ENCODE measurements at regions not wholly inside any gene's neighbourhood (a gene's known extent, or its start where the extent isn't known, plus 50 kb on each side); places are given as distances from the start of the nearest gene placed in this dataset.

DNA sequence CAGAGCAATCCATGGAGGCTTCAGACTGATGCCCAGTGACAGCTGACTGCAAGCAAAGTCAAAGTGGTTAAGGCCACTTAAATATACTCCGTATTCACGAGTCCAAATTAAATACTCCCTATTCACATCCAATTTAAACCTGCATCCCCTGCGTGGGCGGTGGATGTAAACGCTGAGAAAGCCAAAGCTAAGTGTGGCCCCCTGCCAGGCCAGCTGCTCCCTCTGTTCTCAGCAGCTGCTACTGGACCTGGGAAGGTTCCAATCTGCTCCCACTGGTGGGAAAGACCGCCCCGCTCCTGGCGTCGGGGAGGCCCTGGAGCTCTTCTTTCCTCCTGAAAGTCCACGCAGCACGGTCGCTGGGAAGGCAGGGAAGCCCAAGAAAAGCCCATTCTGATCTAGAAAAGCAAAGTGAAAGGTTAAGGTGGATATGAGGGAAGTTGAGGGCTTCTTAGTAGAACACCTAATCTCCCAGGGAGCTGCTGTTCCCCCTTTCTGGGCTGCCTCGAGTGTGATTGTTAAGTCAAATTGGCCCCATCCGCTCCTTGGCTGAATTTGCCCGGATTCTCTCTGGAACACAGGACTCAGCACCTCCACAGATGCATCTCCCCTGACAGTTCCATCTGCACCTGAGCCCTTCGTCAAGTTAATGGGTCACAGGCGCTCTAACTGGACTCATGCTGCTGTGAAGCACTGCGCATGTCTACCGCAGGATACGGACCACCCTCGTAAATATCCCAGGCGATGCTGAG, 205.5 kb downstream of the USP12 start:
- no peak for DNase-seq

DNA sequence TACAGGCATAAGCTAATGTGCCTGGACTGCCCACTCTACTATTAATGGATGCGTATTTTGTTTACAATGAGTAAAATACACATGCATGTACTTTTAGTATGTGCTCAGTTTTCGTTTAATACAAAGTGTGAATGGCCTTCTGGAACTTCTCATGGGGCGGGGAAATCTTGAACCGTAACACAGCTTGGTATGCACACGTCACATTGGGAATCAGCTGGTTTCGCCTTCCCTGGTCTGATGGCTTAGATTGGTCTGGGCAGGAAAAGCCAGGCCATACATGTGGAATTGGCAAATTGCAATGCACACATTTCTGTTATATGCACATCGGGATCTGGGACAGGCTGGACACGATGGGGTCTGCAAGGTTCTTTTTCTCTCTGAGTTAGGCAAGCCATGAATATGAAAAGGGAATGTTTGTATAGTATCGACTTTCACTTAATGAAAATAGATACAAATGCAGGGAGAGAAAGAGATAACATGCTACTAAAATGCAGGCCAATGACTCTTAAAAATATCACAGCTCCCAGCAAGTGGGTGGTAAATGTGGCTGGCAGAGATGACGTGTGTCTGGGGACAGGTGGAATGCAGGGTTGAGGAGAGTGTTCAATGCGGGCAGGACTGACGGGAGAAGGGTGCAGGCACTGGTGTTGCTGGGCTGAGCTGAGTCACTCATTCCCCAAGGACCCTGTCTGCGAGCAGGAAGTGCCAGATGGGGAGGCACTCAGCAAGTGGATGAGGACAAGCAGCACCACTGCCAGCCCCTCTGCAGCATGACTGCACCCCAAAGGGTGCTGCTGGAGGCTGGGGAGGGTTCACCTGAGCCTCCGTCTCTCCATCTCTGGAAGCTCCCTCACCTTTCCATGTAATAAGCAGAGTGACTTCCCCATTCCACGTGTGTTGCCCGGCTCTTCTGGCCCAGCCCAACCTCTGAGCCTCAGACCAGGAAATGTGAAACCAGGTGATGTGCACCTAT, 204.0 kb upstream of the GPR12 start:
- DNase-seq: no peak

DNA sequence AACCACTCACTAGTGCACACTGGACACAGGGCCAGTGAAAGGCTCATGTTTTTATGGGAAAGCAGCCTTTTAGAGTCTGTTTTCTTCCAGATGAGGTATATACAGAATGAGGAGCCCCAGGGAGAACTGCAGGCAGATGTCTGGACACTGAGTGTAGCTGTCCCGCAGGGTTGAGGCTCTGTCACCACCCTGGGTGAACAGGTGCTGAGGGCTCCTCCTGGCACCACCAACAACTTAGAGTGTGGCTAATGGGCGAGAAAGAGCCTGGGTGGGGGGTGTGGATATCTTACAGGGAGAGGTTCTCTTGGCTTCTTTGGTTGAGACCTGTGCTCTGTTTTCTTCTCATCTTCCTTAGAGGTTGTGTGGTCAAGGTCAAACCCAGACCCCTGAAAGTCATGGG, 202.1 kb upstream of the GPR12 start:
- no peak for DNase-seq

DNA sequence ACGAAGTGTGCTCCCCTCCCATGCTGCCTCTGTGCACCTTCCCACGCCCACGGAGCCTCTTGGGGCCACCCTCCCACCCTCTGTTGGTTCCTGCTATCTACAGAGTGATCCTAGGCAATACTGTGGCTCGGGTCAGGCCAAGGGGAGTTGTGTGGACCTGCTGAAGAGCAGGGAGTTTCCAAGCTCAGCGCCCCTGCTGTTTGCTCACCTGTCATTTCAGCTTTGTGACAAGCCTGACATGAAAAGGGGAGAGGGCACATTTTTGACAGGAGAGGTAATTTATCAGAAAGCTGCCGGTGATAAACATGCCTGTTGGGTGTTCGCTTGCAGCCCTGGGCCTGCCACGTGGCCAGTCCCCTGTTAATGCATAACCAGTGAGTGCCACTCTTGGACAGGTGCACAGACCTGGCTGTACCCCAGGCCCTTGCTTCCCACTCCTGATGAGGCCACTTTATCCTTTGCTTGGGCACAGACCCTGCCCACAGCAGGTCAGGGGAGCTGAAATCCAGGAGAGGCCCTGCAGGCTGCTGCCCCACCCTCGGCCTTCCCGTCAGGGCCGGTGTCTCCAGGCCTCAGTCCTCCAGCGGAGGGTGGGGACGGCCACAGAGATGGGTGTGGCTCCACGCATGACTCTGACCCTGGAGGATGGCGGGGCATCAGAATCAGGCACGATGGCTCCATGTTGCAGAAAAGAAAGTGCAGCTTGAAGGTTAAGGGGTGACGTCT, 201.5 kb upstream of the GPR12 start:
- no peak for DNase-seq

DNA sequence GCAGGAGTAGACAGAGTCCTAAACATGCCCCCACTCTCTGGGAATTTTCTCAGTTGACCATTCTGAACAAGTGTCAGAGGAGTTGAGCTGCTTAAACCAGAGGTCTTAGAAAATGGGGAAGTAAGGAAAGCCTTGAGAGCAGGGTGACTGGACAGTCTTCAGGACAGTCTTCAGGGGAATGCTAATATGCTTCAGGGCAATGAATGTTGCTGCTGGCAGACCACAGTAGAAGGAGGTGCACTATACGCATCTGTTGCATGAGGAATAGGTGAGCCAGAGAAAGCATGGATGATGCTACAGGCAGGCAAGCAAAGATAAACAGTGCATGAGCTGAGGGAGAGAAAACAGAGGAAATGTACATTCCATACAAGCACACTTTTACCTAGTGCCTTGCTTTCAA, 196.6 kb upstream of the GPR12 start:
- no peak for DNase-seq

DNA sequence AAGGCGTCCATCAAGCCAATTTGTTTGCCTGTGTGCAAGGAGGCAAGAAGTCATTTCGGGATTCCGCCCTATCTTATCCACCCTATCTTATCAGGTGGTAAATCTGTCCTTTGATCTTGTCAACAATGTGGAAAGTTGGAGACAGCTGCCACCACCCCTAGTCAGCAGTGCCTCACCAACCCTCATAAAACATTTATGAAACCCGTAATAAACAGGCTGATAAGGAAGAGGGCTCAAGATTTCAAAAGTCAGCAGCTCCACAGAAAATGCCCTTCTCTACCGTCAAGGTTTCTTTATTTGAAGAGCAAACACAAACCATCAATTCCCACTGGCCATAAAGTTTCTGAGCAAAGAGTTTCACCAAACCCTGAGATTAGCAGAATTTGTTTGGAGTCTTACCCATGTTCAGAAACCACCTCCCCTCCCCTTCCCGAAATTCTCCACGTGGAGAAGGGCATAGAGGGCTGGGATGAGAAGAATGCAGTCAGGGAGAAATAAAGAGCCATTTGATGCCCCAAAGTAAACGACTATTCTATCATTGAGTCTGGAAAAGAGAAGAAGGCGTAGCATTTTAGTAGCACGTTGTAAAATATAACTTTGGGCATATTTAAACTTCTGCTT, 196.0 kb upstream of the GPR12 start:
- DNase-seq: no peak

DNA sequence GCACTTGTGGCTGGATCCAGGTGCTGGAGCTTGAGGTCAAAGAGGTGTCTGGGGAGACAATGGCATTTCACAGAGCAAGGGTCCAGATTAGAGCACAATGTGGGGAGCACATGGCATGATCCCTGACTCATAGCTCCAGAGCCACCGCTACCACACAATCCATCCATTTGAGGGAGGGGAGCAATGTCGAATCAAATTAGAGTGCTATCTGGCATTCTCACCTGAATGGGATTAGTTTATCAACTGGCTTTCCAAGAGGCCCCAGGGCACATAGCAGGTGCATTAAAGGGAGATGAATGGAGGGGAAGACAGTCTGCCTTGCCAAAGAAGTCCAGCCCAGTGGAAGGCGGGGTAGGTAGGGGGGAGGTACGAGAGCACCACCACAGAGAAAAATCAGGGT, 194.4 kb upstream of the GPR12 start:
- no peak for DNase-seq

DNA sequence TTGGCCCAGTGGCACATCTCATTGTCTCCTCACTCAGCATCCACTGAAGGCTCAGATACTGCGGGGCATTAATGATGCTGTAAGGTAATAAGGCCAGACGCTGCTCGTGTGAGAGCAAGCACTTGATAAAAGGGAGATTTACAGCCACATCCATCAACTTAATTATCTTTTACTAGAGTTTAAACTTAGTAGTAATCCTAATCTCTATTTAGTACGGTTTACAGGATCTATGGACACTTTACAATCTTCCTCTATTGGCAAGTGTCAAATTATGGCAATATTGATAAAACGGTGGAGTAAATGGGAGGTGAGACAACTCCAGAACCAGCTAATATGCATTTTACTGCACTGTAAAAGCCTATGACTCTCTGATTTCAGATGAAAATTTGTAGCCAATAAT, 192.7 kb upstream of the GPR12 start:
- no peak for DNase-seq

DNA sequence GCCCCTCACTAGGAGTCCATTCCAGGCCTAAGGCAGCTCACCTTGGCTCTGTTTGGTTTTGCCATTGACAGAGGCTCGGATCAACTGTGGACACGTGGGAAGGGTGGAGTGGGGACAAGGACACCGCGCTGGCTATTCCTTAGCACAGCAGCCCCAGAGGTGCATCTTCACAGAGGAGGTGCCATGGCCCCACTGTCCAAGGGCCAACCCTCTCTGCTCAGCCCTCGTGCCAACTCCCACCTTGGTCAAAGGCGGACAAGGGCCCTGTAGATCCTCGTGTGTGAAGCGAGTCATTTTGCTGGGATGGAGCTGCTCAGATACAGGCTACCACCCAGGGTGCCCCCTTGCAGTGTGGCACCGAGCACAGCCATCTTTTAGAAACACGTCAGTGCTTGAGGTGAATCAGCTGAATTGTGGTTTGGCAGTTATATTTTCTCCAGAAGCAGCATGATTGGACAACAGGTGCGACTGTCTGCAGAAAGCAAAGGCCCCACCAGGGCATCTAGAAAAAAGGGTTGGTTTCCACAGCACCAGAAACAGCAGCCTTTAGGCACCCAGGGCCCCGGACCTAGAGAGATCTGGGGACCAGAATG, 192.1 kb upstream of the GPR12 start:
- DNase-seq: no peak

DNA sequence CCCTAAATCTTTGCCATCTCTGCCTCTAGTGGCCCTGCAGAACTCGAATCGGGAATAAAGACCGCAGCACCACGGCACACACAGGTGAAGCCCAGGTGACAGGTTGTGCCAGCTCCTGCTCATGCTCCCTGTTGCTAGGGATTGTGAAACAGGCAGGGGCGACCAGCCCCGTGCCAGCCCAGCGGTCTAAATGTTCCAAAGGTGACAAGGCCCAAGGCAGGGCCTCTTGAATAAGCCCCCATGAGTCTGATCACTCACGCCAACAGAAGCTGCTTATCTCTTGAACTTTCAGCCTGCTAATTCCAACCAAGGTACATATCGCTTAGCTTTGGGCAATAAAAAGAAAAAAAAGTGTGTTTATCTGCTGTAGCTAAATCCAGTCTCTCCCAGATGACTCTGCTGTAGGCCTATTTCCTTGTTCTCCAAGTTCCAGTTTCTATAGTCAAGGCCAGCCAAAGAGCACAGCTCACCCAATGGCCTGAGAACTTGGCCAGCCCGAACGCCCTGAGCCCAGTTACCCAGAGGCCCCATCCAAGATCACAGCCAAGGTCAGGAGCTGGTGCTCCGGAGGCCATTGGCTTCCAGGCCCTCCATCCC, 191.1 kb upstream of the GPR12 start:
- DNase-seq: no peak

DNA sequence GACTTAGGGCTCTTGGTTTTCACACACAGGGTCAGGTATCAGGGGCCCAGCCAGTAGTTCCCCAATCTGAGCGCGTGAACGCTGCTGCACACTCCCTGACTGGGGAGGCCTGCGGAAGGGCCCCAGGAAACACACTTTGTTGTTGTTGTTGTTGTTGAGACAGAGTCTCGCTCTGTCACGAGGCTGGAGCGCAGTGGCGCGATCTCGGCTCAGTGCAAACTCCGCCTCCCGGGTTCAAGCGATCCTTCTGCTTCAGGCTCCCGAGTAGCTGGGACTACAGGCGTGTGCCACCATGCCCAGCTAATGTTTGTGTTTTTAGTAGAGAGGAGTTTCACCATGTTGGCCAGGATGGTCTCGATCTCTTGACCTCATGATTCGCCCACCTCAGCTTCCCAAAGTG, 190.4 kb upstream of the GPR12 start:
- no peak for DNase-seq

DNA sequence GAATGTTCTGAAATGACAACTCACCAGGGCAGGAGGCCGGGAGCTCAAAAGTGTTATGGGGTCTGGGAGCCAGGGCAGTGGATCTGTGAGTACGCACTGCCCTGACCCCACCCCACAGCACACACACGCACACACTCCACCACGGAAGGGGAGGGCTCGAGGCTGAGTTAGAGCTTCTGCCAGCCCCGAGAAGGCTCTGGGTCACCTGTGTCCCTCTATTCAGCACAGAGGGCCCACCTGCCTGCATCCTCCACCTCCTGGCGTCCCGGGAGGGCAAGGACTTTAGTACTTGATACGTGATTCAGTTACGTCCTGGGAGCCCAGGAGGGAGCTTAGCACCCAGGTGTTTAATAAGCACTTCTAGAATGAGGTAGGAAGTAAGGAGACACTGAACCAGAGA, 190.0 kb upstream of the GPR12 start:
- DNase-seq: no peak

DNA sequence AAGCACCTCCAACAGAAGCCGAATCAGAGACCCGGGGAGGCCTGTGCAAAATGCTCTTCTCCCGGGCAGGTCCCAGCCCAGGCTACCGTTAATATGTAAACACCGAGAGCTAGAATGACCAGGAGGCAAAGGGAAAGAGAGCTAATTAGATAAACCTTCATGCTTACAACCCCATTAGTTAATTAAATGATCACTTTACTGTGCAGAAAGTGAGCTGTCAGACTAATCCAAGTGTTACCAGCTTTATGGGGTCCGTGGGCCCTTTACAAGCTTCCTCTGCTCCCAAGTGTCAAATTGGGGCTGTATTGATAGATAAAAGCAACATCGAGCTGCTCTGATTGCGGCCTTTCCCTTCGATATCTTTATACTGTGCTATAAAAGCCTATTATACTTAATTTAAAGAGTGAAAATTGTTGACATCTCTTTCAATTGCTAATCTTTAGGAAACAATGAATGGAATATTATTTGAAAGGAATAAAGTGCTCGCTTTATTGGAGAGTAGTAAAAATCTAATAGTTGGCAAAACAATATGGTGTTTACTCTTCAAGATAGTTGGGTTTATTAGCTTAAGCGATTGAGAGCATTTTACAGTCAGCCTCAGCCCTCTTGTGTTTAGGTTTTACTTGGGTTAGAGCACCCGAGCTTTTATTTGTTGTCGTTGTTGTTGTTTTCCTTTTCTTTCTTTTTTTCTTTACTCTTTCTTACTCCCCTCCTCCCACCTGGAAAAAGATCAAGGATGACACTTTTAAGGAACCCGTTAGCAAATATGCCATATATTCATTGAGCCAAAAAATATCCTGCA, 189.3 kb upstream of the GPR12 start:
- no peak for DNase-seq

DNA sequence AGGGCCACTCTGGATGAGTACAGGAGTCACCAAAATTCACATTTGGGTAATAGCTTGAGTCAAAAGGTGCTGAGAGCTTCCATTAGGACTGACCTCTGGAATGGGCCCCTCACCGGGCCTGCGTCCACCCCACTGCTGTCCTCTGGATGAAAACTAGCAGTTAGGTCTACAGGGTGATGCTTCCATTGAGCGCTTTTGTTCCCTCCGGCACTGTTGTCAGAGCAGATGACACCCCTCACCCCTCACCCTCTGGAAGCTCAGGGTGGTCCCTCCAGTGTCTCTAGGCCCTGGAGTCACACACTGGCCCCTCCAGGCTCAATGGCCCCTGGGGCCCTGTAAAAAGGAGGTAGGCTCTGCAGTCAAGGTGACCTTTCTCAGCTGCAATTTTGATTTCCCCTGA, 187.8 kb upstream of the GPR12 start:
- DNase-seq: no peak

DNA sequence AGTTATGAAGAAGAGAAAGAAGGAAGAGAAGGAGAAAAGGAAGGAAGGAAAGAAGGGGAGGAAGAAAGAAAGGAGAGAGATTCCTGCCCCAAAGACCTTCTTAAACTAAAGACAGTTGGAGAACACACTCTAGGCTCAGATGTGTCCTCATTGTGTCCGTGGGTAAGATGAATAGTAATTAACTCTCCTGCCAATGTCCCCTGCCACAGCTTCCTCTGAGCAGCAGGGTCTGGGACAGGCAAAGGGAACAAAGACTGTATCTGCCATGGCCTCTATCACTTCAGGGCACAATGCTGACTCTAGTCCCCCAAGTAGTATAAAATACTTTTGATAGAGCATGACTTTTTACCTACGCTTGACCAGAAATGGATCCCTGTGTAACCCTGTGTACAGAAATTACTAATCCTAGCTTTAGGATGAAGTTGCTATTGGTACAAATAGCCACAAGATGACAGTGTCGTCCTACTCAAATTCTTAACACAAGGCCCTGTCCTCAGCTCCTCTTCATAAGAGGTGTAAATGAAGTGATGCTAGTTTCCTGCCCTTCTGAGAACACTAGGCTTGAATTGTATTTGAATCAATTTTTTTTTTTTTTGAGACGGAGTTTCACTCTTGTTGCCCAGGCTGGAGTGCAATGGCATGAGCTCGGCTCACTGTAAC, 186.2 kb upstream of the GPR12 start:
- no peak for DNase-seq

DNA sequence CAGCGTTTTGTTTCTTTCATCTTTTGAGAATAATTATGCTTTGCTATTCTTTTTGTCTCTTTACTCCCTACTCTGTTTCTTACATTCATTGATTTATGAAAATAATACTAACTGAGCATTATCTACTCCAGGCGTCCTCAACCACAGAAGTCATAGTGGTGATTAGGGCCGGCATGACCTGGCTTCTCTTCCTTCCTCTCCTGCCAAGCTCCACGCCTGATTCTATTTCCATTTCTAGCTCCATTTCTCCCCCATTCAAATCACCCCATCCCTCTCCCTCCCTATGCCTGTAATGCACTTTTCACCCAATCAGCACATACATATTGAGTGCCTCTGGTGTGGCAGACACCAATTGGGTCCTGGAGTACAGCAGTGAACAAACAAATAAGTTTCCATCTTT, 183.2 kb upstream of the GPR12 start:
- DNase-seq: no peak

DNA sequence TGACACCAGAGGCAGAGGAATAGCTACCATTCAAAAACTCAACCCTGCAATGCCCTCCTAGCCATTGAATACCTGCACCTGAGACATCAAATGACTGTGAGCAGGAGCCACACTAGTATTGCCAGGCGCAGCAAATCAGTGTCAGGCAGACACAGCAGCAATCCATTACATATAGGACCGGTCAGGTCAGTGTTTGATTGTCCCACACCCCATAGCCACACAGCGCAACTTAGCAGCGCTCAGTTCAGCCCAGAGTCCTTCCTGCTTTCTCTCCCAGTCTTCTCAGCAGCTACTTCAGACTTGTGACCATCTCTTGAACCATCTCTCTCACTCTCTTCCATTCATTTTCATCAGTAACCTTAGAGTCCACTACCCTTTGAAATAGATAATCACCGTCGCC, 181.6 kb upstream of the GPR12 start:
- DNase-seq: no peak

DNA sequence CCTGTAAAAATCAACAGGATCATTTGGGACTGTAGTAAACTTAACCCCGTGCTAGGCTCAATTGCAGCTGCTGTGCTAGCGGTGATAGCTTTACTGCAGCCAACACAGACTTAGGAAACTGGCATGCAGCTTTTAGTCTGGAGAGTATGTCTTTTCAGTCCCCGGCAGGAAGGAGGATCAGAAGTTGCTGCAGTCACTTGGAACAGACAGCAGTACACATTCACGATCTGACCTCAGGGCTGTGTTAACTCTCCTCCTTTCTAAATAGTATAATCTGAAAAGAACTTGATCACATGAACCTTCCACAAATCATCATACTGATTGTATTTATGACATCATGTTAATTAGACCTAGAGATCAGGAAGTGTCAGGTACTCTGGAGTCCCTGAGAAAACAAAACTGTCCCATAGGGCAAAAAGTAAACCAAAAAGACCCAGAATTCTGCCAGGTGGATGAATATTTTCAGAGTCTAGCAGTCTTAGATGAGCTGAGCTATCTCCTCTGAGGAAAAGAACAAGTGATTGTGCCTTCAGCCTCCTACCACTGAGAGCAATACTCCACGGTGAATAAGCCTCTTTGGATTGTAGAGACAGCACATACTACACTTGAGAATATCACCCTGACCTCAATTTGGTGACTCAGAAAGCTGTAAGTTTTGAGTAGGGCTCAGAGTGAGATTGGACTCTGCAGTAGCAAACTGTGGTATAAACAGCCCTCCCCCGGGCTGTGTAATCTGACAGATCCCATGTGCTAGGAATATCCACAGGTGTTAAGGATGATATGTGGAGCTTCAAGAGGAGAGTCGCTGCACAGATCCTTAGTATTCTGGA, 181.0 kb upstream of the GPR12 start:
- peak in 1 of 2 experiments; percentile 6 for DNase-seq

DNA sequence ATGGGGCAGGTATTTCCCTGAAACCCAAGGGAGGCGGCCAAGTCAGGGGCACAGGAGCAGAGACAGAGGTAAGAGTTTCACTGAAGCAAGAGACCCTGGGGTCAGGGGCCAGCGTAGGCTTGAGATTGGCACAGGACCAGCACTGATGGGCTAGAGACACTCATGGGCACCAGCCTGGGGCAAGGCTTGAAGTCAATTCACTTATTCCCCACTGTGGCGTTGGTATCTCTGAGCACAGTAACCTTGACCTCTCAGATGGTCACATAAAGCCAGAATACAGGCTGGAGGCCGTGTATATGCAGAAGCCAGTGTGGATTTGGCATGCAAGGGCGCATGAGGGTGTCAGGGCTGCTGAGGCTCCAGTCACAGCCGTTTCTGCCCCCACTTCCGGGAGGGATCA, 173.5 kb upstream of the GPR12 start:
- no peak for DNase-seq

DNA sequence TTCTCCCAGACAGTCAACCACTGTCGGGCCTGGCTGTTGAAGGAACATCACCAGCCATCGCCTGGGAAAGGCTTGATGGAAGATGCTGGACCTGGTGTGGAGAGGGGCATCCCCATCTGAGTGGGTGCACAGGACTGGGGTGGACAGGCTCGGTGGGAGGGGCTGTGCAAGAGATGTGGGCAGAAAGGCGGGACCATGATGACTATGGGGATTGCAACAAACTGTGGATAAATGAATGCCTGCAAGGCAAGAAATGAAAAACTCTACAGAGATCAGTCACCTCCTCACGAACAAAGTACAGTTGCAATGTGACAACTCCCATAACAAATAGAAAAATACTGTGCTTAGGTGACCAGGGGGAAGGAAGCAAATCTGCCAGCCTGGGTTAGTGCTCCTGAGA, 171.9 kb upstream of the GPR12 start:
- no peak for DNase-seq
